ENCODE measurements at regions not wholly inside any gene's neighbourhood (a gene's known extent, or its start where the extent isn't known, plus 50 kb on each side); places are given as distances from the start of the nearest gene placed in this dataset.

DNA sequence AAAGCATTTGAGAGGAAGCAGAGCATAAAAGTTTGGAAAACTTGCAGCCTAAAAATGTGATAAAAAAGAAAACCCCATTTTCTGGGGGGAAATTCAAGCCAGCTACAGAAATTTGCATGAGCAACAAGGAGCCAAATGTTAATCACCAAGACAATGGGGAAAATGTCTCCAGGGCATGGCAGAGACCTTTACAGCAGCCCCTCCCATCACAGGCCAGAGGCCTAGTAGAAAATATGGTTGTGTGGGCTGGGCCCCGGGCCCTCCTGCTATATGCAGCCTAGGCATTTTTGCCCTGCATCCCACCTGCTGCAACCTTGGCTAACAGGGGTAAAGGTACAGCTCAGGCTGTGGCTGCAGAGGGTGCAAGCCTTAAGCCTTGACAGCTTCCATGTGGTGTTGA is 299.6 kb upstream of the NCAM2 start:
- TF ChIP-seq SP1 (IDR thresholded peaks at IDR 0.05) (no peak), FOXK2 (IDR thresholded peaks at IDR 0.05) (no peak), NFRKB (IDR thresholded peaks at IDR 0.05) (no peak), ELF4 (IDR thresholded peaks at IDR 0.05) (no peak), ZNF384 (IDR thresholded peaks at IDR 0.05) (no peak), CTBP1 (IDR thresholded peaks at IDR 0.05; ENCODE audit: borderline replicate concordance) (no peak), FOXM1 (IDR thresholded peaks at IDR 0.05; ENCODE audit: borderline replicate concordance) (no peak), BHLHE40 (IDR thresholded peaks at IDR 0.05; ENCODE audit: borderline replicate concordance) (no peak), FOXA1 (IDR thresholded peaks at IDR 0.05) (no peak), SUZ12 (IDR thresholded peaks at IDR 0.05) (no peak), LEF1 (IDR thresholded peaks at IDR 0.05; ENCODE audit: borderline replicate concordance) (no peak), L3MBTL2 (conservative IDR thresholded peaks at IDR 0.05) (no peak), TARDBP (IDR thresholded peaks at IDR 0.05) (no peak)
- TF ChIP-seq, protein P1, sequence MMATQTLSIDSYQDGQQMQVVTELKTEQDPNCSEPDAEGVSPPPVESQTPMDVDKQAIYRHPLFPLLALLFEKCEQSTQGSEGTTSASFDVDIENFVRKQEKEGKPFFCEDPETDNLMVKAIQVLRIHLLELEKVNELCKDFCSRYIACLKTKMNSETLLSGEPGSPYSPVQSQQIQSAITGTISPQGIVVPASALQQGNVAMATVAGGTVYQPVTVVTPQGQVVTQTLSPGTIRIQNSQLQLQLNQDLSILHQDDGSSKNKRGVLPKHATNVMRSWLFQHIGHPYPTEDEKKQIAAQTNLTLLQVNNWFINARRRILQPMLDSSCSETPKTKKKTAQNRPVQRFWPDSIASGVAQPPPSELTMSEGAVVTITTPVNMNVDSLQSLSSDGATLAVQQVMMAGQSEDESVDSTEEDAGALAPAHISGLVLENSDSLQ (IDR thresholded peaks at IDR 0.05), result no peak

Data from HEK293T (cell line).